ENCODE measurements at regions not wholly inside any gene's neighbourhood (a gene's known extent, or its start where the extent isn't known, plus 50 kb on each side); places are given as distances from the start of the nearest gene placed in this dataset.
"Not testable (repeated sequence)": the region's sequence is repeated elsewhere in the genome, so short reads cannot be mapped to it uniquely, and the experiment has no call there.

- no peaks in the 10 kb centered on the region for H3K27me3 Mint-ChIP-seq
- DNase-seq = no peak
- H3K27ac Mint-ChIP-seq = no peak overlapping the region
- POLR2A ChIA-PET = no interaction called here
- CTCF ChIA-PET = no interaction called here
- intact Hi-C loops (cut with micrococcal nuclease) = no loop called here
- H3K36me3 Mint-ChIP-seq = no peaks in the 10 kb centered on the region
- no peaks in the 10 kb centered on the region for H3K4me1 Mint-ChIP-seq (ENCODE audit: low read depth)
- no peaks in the 10 kb centered on the region for H3K9me3 Mint-ChIP-seq
- no peak overlapping the region for H3K4me3 Mint-ChIP-seq
These were observed 1329.7 kb upstream of the SLC39A10 start for GRCh38 chr2:194327196-194327888.

- no peak overlapping the region for H3K4me3 Mint-ChIP-seq
- no peak overlapping the region for H3K27ac Mint-ChIP-seq
- POLR2A ChIA-PET = no interaction called here
These were observed 1333.3 kb upstream of the SLC39A10 start for GRCh38 chr2:194323740-194324139.

GRCh38 chr2:194320520-194320919 lies 1336.5 kb upstream of the SLC39A10 start:
- Mint-ChIP-seq H3K4me3 (no peak overlapping the region), H3K4me1 (ENCODE audit: low read depth) (no peaks in the 10 kb centered on the region), H3K27ac (no peak overlapping the region), H3K27me3 (no peaks in the 10 kb centered on the region), H3K36me3 (no peaks in the 10 kb centered on the region), H3K9me3 (no peaks in the 10 kb centered on the region)
- POLR2A ChIA-PET = no interaction called here
- intact Hi-C loops (cut with micrococcal nuclease) = no loop called here
- CTCF ChIA-PET = no interaction called here
- no peak for DNase-seq

More at GRCh38 chr2:194323740-194324139, 1333.3 kb upstream of the SLC39A10 start:
- no peak for DNase-seq
- Mint-ChIP-seq H3K36me3 (no peaks in the 10 kb centered on the region), H3K9me3 (no peaks in the 10 kb centered on the region), H3K27me3 (no peaks in the 10 kb centered on the region), H3K4me1 (ENCODE audit: low read depth) (no peaks in the 10 kb centered on the region)
- CTCF ChIA-PET = no interaction called here
- intact Hi-C loops (cut with micrococcal nuclease) = no loop called here

GRCh38 chr2:194319222-194319992 lies 1337.6 kb upstream of the SLC39A10 start:
- Mint-ChIP-seq H3K27ac (no peak overlapping the region), H3K4me1 (ENCODE audit: low read depth) (no peaks in the 10 kb centered on the region), H3K4me3 (no peak overlapping the region), H3K9me3 (no peaks in the 10 kb centered on the region), H3K27me3 (no peaks in the 10 kb centered on the region), H3K36me3 (no peaks in the 10 kb centered on the region)
- ChIA-PET CTCF (interaction anchor here (0.7 to 0.9 kb wide), 3 partner anchors 10 to 152 kb away, joined by 3 read pairs; no protein-coding TSS in a partner anchor), POLR2A (no interaction called here)
- intact Hi-C loops (cut with micrococcal nuclease) = no loop called here
- DNase-seq = no peak

GRCh38 chr2:194314042-194314441 lies 1343.0 kb upstream of the SLC39A10 start:
- no peaks in the 10 kb centered on the region for H3K36me3 Mint-ChIP-seq
- POLR2A ChIA-PET = no interaction called here
- H3K4me1 Mint-ChIP-seq (ENCODE audit: low read depth) = no peaks in the 10 kb centered on the region
- H3K27ac Mint-ChIP-seq = no peak overlapping the region
- intact Hi-C loops (cut with micrococcal nuclease) = no loop called here
- H3K9me3 Mint-ChIP-seq = no peaks in the 10 kb centered on the region
- DNase-seq = no peak
- peaks cover 1% of the 10 kb centered on the region for H3K27me3 Mint-ChIP-seq
- CTCF ChIA-PET = no interaction called here
- H3K4me3 Mint-ChIP-seq = no peak overlapping the region

- no peaks in the 10 kb centered on the region for H3K36me3 Mint-ChIP-seq
- ChIA-PET CTCF (no interaction called here), POLR2A (no interaction called here)
- H3K4me1 Mint-ChIP-seq (ENCODE audit: low read depth) = no peaks in the 10 kb centered on the region
- no peak overlapping the region for H3K4me3 Mint-ChIP-seq
- no peaks in the 10 kb centered on the region for H3K9me3 Mint-ChIP-seq
- H3K27ac Mint-ChIP-seq = no peak overlapping the region
- H3K27me3 Mint-ChIP-seq = no peaks in the 10 kb centered on the region
- no peak for DNase-seq
- intact Hi-C loops (cut with micrococcal nuclease) = no loop called here
These were observed 1352.8 kb upstream of the SLC39A10 start for GRCh38 chr2:194304191-194304590.

GRCh38 chr2:194301946-194302345 lies 1355.1 kb upstream of the SLC39A10 start:
- no peaks in the 10 kb centered on the region for H3K4me1 Mint-ChIP-seq (ENCODE audit: low read depth)
- no peaks in the 10 kb centered on the region for H3K9me3 Mint-ChIP-seq
- no peaks in the 10 kb centered on the region for H3K27me3 Mint-ChIP-seq
- H3K36me3 Mint-ChIP-seq = no peaks in the 10 kb centered on the region
- H3K4me3 Mint-ChIP-seq = no peak overlapping the region
- H3K27ac Mint-ChIP-seq = no peak overlapping the region
- intact Hi-C loops (cut with micrococcal nuclease) = no loop called here
- ChIA-PET CTCF (no interaction called here), POLR2A (no interaction called here)
- no peak for DNase-seq

GRCh38 chr2:194294156-194294555 lies 1362.9 kb upstream of the SLC39A10 start:
- no peak overlapping the region for H3K27ac Mint-ChIP-seq
- H3K9me3 Mint-ChIP-seq = no peaks in the 10 kb centered on the region
- no peaks in the 10 kb centered on the region for H3K4me1 Mint-ChIP-seq (ENCODE audit: low read depth)
- H3K36me3 Mint-ChIP-seq = no peaks in the 10 kb centered on the region
- no peak overlapping the region for H3K4me3 Mint-ChIP-seq
- no peak for DNase-seq
- CTCF ChIA-PET = no interaction called here
- H3K27me3 Mint-ChIP-seq = no peaks in the 10 kb centered on the region
- POLR2A ChIA-PET = no interaction called here
- intact Hi-C loops (cut with micrococcal nuclease) = no loop called here

- Mint-ChIP-seq H3K4me3 (no peak overlapping the region), H3K4me1 (ENCODE audit: low read depth) (no peaks in the 10 kb centered on the region), H3K36me3 (no peaks in the 10 kb centered on the region), H3K27me3 (no peaks in the 10 kb centered on the region), H3K9me3 (no peaks in the 10 kb centered on the region), H3K27ac (no peak overlapping the region)
- ChIA-PET CTCF (no interaction called here), POLR2A (no interaction called here)
- intact Hi-C loops (cut with micrococcal nuclease) = no loop called here
- DNase-seq = no peak
These were observed 1365.9 kb upstream of the SLC39A10 start for GRCh38 chr2:194291104-194291503.

GRCh38 chr2:194289712-194290346 lies 1367.2 kb upstream of the SLC39A10 start:
- Mint-ChIP-seq H3K9me3 (no peaks in the 10 kb centered on the region), H3K27ac (no peak overlapping the region), H3K4me3 (no peak overlapping the region), H3K36me3 (no peaks in the 10 kb centered on the region), H3K27me3 (no peaks in the 10 kb centered on the region), H3K4me1 (ENCODE audit: low read depth) (no peaks in the 10 kb centered on the region)
- intact Hi-C loops (cut with micrococcal nuclease) = no loop called here
- no peak for DNase-seq
- ChIA-PET POLR2A (no interaction called here), CTCF (no interaction called here)

GRCh38 chr2:194276667-194277066 lies 1380.4 kb upstream of the SLC39A10 start:
- POLR2A ChIA-PET; intact Hi-C loops (cut with micrococcal nuclease); CTCF ChIA-PET; H3K27me3 Mint-ChIP-seq; H3K9me3 Mint-ChIP-seq; H3K4me3 Mint-ChIP-seq; H3K4me1 Mint-ChIP-seq (ENCODE audit: low read depth); DNase-seq; H3K27ac Mint-ChIP-seq; H3K36me3 Mint-ChIP-seq: not testable (repeated sequence)

- H3K9me3 Mint-ChIP-seq = no peaks in the 10 kb centered on the region
- intact Hi-C loops (cut with micrococcal nuclease) = no loop called here
- no peaks in the 10 kb centered on the region for H3K4me1 Mint-ChIP-seq (ENCODE audit: low read depth)
- POLR2A ChIA-PET = no interaction called here
- no peaks in the 10 kb centered on the region for H3K27me3 Mint-ChIP-seq
- H3K36me3 Mint-ChIP-seq = no peaks in the 10 kb centered on the region
- H3K4me3 Mint-ChIP-seq = no peak overlapping the region
- DNase-seq = no peak
- CTCF ChIA-PET = no interaction called here
- no peak overlapping the region for H3K27ac Mint-ChIP-seq
These were observed 1385.6 kb upstream of the SLC39A10 start for GRCh38 chr2:194271293-194271961.

All from activated CD4-positive, alpha-beta memory T cell treated with anti-CD3 and anti-CD28 coated beads for 36 hours (primary cell).